Dermis microvascular lymphatic vessel endothelial cell (primary cell): ENCODE measurements at regions not wholly inside any gene's neighbourhood (a gene's known extent, or its start where the extent isn't known, plus 50 kb on each side); places are given as distances from the start of the nearest gene placed in this dataset.
"Not testable (repeated sequence)": the region's sequence is repeated elsewhere in the genome, so short reads cannot be mapped to it uniquely, and the experiment has no call there.

Experiments used
- DNase-seq, 2 donors: peaks; one replicate each; pipeline versions ENCODE4 v3.0.0 to v3.0.0-alpha.2; 2010; ENCODE audit warnings: low read depth in 2 of 2

GRCh38 chr13:67469623-67470022 lies 239.5 kb upstream of the PCDH9 start:
- no peak for DNase-seq

- no peak for DNase-seq
Observed at GRCh38 chr13:67466569-67466968, 236.4 kb upstream of the PCDH9 start.

GRCh38 chr13:67464154-67464553 lies 234.0 kb upstream of the PCDH9 start:
- no peak for DNase-seq

- DNase-seq: no peak
Observed at GRCh38 chr13:67462098-67462497, 232.0 kb upstream of the PCDH9 start.

GRCh38 chr13:67452526-67452925 lies 222.4 kb upstream of the PCDH9 start:
- not testable (repeated sequence) for DNase-seq

GRCh38 chr13:67445436-67445835 lies 215.3 kb upstream of the PCDH9 start:
- no peak for DNase-seq

- DNase-seq: no peak
Observed at GRCh38 chr13:67443923-67444322, 213.8 kb upstream of the PCDH9 start.

- DNase-seq: no peak
Observed at GRCh38 chr13:67440236-67440975, 210.3 kb upstream of the PCDH9 start.

- DNase-seq: no peak
Observed at GRCh38 chr13:67439365-67439764, 209.2 kb upstream of the PCDH9 start.

- no peak for DNase-seq
Observed at GRCh38 chr13:67438465-67438864, 208.3 kb upstream of the PCDH9 start.

GRCh38 chr13:67437244-67437643 lies 207.1 kb upstream of the PCDH9 start:
- no peak for DNase-seq

- no peak for DNase-seq
Observed at GRCh38 chr13:67421475-67421874, 191.3 kb upstream of the PCDH9 start.

- no peak for DNase-seq
Observed at GRCh38 chr13:67416047-67416925, 186.2 kb upstream of the PCDH9 start.

- DNase-seq: no peak
Observed at GRCh38 chr13:67410645-67411044, 180.5 kb upstream of the PCDH9 start.

GRCh38 chr13:67408798-67409197 lies 178.7 kb upstream of the PCDH9 start:
- DNase-seq: no peak

- DNase-seq: no peak
Observed at GRCh38 chr13:67402546-67402945, 172.4 kb upstream of the PCDH9 start.

- DNase-seq: no peak
Observed at GRCh38 chr13:67395577-67395976, 165.4 kb upstream of the PCDH9 start.

- DNase-seq: no peak
Observed at GRCh38 chr13:67392014-67392413, 161.9 kb upstream of the PCDH9 start.

- DNase-seq: no peak
Observed at GRCh38 chr13:67390462-67391086, 160.4 kb upstream of the PCDH9 start.

- DNase-seq: no peak
Observed at GRCh38 chr13:67389171-67389570, 159.0 kb upstream of the PCDH9 start.

- DNase-seq: not testable (repeated sequence)
Observed at GRCh38 chr13:67383109-67383757, 153.1 kb upstream of the PCDH9 start.

- no peak for DNase-seq
Observed at GRCh38 chr13:67377919-67378318, 147.8 kb upstream of the PCDH9 start.
